HCT116 (cell line): ENCODE measurements at regions not wholly inside any gene's neighbourhood (a gene's known extent, or its start where the extent isn't known, plus 50 kb on each side); places are given as distances from the start of the nearest gene placed in this dataset.

Experiments
- ATAC-seq: fragments of 200-7000 bp; cut with Tn5 transposase; 2 replicates; pipeline ENCODE4 v1.9.1; 2020; ENCODE audit warnings: mild to moderate bottlenecking, moderate library complexity
- BruUV-seq: library from RNA; stranded (reverse); fragments of 400-500 nt; replicated peaks from 2 replicates; lab custom pipeline; 2021; lab: Mats Ljungman, UMichigan
- CTCF ChIA-PET: fragments of 300-600 bp; sonication (Branson Sonifier 250); formaldehyde crosslinking; loops from one replicate; lab custom pipeline; 2021; ENCODE audit warnings: antibody characterized with exemption; lab: Charles Lee
- POLR2A ChIA-PET: fragments of 300-600, 350-600 bp; sonication (Branson Sonifier 250); formaldehyde crosslinking; loops from one replicate; lab custom pipeline; 2021; ENCODE audit warnings: antibody characterized with exemption; lab: Charles Lee
- RAD21 ChIA-PET, 2 experiments: fragments of 300-600 bp; sonication (Branson Sonifier 250); formaldehyde crosslinking; loops; one replicate each; lab custom pipeline; 2023; ENCODE audit warnings: low total read pairs in 2 of 2; ENCODE audit not compliant: uncharacterized antibody in 2 of 2, unreplicated experiment in 2 of 2, low non-redundant PET in 1 of 2; lab: Charles Lee
- DNase-seq: peaks from one replicate; pipeline ENCODE4 v3.0.0-alpha.2; 2010; ENCODE audit warnings: low read depth, low spot score
- H2AFZ ChIP-seq: fragments of 200-600 bp; shearing (Covaris generic), sonication (generic); 2 replicates; pipeline ENCODE4 v1.6.1; 2017; ENCODE audit warnings: low read depth, mixed run types, mixed read lengths, antibody characterized with exemption, low read length; ENCODE audit not compliant: poor library complexity, severe bottlenecking
- H3K27ac ChIP-seq: 2 replicates; pipeline ENCODE4 v1.5.1; 2012; ENCODE audit warnings: low read depth, low read length
- H3K27me3 ChIP-seq: fragments of 200-600 bp; sonication (generic); 2 replicates; pipeline ENCODE4 v1.6.1; 2016; ENCODE audit warnings: mixed run types, low read length, mixed read lengths; ENCODE audit not compliant: insufficient read depth
- H3K36me3 ChIP-seq, 2 experiments: fragments of 200-500 bp in 1 of 2; fragments of 200-600 bp in 1 of 2; sonication (Bioruptor generic) in 1 of 2; sonication (generic) in 1 of 2; 2 replicates each; pipeline versions ENCODE4 v1.5.1 to v1.6.1; 2014 to 2016; ENCODE audit warnings: low read length in 2 of 2, inconsistent platforms in 1 of 2, mixed read lengths in 1 of 2, mixed run types in 1 of 2; ENCODE audit not compliant: insufficient read depth in 2 of 2, control insufficient read depth in 1 of 2
- H3K4me1 ChIP-seq, 2 experiments: fragments of 200-600 bp in 1 of 2; sonication (generic) in 1 of 2; 2 replicates each; pipeline versions ENCODE4 v1.5.1 to v1.6.1; 2012 to 2017; ENCODE audit warnings: low read length in 2 of 2, inconsistent platforms in 1 of 2, mild to moderate bottlenecking in 1 of 2, mixed read lengths in 1 of 2, mixed run types in 1 of 2, moderate library complexity in 1 of 2; ENCODE audit not compliant: insufficient read depth in 2 of 2, control insufficient read depth in 1 of 2
- H3K4me2 ChIP-seq: fragments of 200-600 bp; sonication (generic); 2 replicates; pipeline ENCODE4 v1.6.1; 2017; ENCODE audit warnings: mixed run types, low read length, mixed read lengths
- H3K4me3 ChIP-seq, 2 experiments: fragments of 200-600 bp in 1 of 2; sonication (generic) in 1 of 2; replicated peaks in 1 of 2; 2 replicates each; pipeline ENCODE4 v1.5.1; 2011 to 2016; ENCODE audit warnings: low read length in 2 of 2, control low read depth in 1 of 2, low read depth in 1 of 2, mild to moderate bottlenecking in 1 of 2, mixed read lengths in 1 of 2, mixed run types in 1 of 2
- H3K79me2 ChIP-seq: fragments of 200-600 bp; sonication (generic); 2 replicates; pipeline ENCODE4 v1.6.1; 2017; ENCODE audit warnings: mild to moderate bottlenecking, mixed run types, low read length, moderate library complexity, mixed read lengths; ENCODE audit not compliant: insufficient read depth
- H3K9ac ChIP-seq: fragments of 200-600 bp; sonication (generic); 2 replicates; pipeline ENCODE4 v1.6.1; 2016; ENCODE audit warnings: low read length, mixed read lengths
- H3K9me2 ChIP-seq: fragments of 200-600 bp; sonication (generic), shearing (Covaris generic); 2 replicates; pipeline ENCODE4 v1.6.1; 2017; ENCODE audit warnings: mixed run types, mild to moderate bottlenecking, moderate library complexity; ENCODE audit not compliant: insufficient read depth
- H3K9me3 ChIP-seq, 2 experiments: fragments of 200-500 bp in 1 of 2; fragments of 200-600 bp in 1 of 2; sonication (Bioruptor generic) in 1 of 2; sonication (generic) in 1 of 2; 2 replicates each; pipeline ENCODE4 v1.6.1; 2014 to 2017; ENCODE audit warnings: low read length in 2 of 2, mixed read lengths in 2 of 2, inconsistent platforms in 1 of 2, low read depth in 1 of 2, mild to moderate bottlenecking in 1 of 2, mixed run types in 1 of 2, moderate library complexity in 1 of 2; ENCODE audit not compliant: control insufficient read depth in 1 of 2, insufficient read depth in 1 of 2
- H4K20me1 ChIP-seq: fragments of 200-600 bp; sonication (generic), shearing (Covaris generic); 2 replicates; pipeline ENCODE4 v1.6.1; 2017; ENCODE audit warnings: mixed run types, mild to moderate bottlenecking, moderate library complexity; ENCODE audit not compliant: insufficient read depth
- CBX3 ChIP-seq: IDR thresholded peaks from 2 replicates; pipeline ENCODE4 v1.6.1; 2012; ENCODE audit warnings: low read depth
- CEBPB ChIP-seq: IDR thresholded peaks from 2 replicates; pipeline ENCODE4 v1.6.1; 2012; ENCODE audit warnings: low read depth
- EGR1 ChIP-seq: IDR thresholded peaks from 2 replicates; pipeline ENCODE4 v1.6.1; 2012; ENCODE audit warnings: low read depth
- ELF1 ChIP-seq: IDR thresholded peaks from 2 replicates; pipeline ENCODE4 v1.6.1; 2012; ENCODE audit warnings: low read depth, borderline replicate concordance
- FOSL1 ChIP-seq: IDR thresholded peaks from 2 replicates; pipeline ENCODE4 v1.6.1; 2012; ENCODE audit warnings: low read depth
- POLR2A ChIP-seq: IDR thresholded peaks from 2 replicates; pipeline ENCODE4 v1.7.0; 2011; ENCODE audit warnings: borderline replicate concordance; ENCODE audit not compliant: insufficient read depth, insufficient read length; ENCODE audit errors: extremely low read depth
- POLR2AphosphoS5 ChIP-seq: IDR thresholded peaks from 2 replicates; pipeline ENCODE4 v1.6.1; 2011; ENCODE audit warnings: mild to moderate bottlenecking, low read depth, low read length, moderate library complexity
- SIN3A ChIP-seq: IDR thresholded peaks from 2 replicates; pipeline ENCODE4 v1.6.1; 2012; ENCODE audit warnings: low read depth
- SP1 ChIP-seq: IDR thresholded peaks from 2 replicates; pipeline ENCODE4 v1.6.1; 2012; ENCODE audit warnings: low read depth
- SRF ChIP-seq: IDR thresholded peaks from 2 replicates; pipeline ENCODE4 v1.6.1; 2012; ENCODE audit warnings: low read depth
- ZBTB33 ChIP-seq: IDR thresholded peaks from 2 replicates; pipeline ENCODE4 v1.6.1; 2011; ENCODE audit warnings: mild to moderate bottlenecking, low read length, moderate library complexity; ENCODE audit not compliant: insufficient replicate concordance; ENCODE audit errors: extremely low read depth
- intact Hi-C: fragments of 100-400 bp; cut with micrococcal nuclease; formaldehyde crosslinking; loops from 2 replicates; pipeline ENCODE4 v1.10.0; 2022
- TF ChIP-seq, protein P1 (sequence below), 3 experiments: fragments of 200-600 bp in 1 of 3; sonication (generic) in 1 of 3; IDR thresholded peaks in 2 of 3; conservative IDR thresholded peaks in 1 of 3; 2 replicates each; pipeline ENCODE4 v1.5.1; 2012 to 2017; ENCODE audit warnings: low read depth in 2 of 3, low read length in 2 of 3, antibody characterized with exemption in 1 of 3, borderline replicate concordance in 1 of 3, control low read depth in 1 of 3, mild to moderate bottlenecking in 1 of 3, mixed read lengths in 1 of 3, mixed run types in 1 of 3, moderate library complexity in 1 of 3; ENCODE audit not compliant: insufficient read depth in 1 of 3

DNA sequence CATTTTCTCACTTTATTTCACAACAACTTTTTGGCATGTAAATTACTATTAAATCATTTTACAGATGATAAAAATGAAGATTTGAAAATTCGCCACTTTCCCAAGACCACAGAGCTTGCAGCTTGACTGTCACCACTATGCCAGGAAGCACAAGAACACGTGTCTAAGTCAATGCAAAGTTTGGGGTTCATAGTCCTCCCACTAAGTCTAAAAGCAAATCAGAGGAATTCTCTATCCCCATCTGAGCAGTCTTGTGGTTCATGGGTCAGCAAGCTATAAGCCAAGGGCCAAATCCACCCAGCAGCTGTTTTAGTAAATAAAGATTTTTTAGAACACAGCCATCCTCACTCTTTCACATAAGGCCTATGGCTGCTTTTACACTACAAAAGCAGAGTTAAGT lies 833.3 kb upstream of the INTU start:
- no peaks in the 10 kb centered on the region for H3K27me3 ChIP-seq
- no peaks in the 10 kb centered on the region for H3K79me2 ChIP-seq
- H3K4me2 ChIP-seq = no peak overlapping the region
- H3K36me3 ChIP-seq = no peaks in the 10 kb centered on the region
- no TSS peak for BruUV-seq
- no peak overlapping the region for H3K4me3 ChIP-seq
- DNase-seq (no peak), ATAC-seq (no peak)
- H2AFZ ChIP-seq = no peak overlapping the region
- H3K4me1 ChIP-seq = no peaks in the 10 kb centered on the region; a peak in 1 of 4 replicates
- no peak overlapping the region for H3K9ac ChIP-seq
- intact Hi-C loops = no loop called here
- H3K9me3 ChIP-seq = no peaks in the 10 kb centered on the region
- H3K27ac ChIP-seq = no peak overlapping the region
- H3K9me2 ChIP-seq = no peaks in the 10 kb centered on the region
- no peaks in the 10 kb centered on the region for H4K20me1 ChIP-seq
- no peak for TF ChIP-seq POLR2AphosphoS5
- POLR2A ChIA-PET = no interaction called here
- RAD21 ChIA-PET = no interaction called here
- CTCF ChIA-PET = no interaction called here

DNA sequence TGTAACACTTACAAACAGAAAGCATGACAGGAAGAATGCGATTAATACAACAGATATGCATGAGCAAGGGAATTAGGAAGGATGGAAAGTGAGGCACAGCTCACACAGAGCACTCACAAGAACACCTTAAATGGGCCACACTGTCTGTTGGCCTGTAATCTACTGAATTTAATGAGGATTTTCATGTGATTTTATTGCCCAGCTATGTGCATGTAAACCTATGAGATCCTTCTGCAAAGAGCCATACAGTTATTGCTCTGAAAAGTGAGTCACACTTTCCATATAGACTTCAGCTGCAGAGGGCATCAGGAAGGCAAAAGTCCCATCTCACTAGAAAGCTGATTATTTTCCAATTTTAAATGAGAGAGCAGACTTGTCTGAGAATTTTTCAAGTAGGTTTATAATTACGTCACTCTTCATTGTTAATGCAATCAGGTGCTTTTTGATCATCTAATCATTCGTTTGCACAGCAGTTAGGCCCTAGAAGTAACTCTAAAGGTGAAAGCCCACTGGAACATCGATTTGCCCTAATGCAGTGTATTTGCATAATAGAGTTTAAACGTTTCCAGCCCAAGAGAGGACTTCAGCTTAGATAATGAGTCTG lies 832.7 kb upstream of the INTU start:
- ChIA-PET RAD21 (no interaction called here), POLR2A (no interaction called here), CTCF (no interaction called here)
- no peaks in the 10 kb centered on the region for H3K79me2 ChIP-seq
- ATAC-seq = no peak
- TF ChIP-seq CBX3 (no peak), SIN3A (no peak), ELF1 (no peak), EGR1 (no peak), ZBTB33 (no peak), POLR2A (no peak), CEBPB (no peak), SRF (no peak), POLR2AphosphoS5 (no peak), FOSL1 (no peak), SP1 (no peak)
- TF ChIP-seq, protein P1, sequence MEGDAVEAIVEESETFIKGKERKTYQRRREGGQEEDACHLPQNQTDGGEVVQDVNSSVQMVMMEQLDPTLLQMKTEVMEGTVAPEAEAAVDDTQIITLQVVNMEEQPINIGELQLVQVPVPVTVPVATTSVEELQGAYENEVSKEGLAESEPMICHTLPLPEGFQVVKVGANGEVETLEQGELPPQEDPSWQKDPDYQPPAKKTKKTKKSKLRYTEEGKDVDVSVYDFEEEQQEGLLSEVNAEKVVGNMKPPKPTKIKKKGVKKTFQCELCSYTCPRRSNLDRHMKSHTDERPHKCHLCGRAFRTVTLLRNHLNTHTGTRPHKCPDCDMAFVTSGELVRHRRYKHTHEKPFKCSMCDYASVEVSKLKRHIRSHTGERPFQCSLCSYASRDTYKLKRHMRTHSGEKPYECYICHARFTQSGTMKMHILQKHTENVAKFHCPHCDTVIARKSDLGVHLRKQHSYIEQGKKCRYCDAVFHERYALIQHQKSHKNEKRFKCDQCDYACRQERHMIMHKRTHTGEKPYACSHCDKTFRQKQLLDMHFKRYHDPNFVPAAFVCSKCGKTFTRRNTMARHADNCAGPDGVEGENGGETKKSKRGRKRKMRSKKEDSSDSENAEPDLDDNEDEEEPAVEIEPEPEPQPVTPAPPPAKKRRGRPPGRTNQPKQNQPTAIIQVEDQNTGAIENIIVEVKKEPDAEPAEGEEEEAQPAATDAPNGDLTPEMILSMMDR (IDR thresholded peaks at IDR 0.05 in 2 of 3, conservative IDR thresholded peaks at IDR 0.05 in 1 of 3; ENCODE audit: borderline replicate concordance in 1 of 3, insufficient read depth in 1 of 3, low read depth in 2 of 3, low read length in 2 of 3) = no peak
- no peaks in the 10 kb centered on the region for H4K20me1 ChIP-seq
- no peak overlapping the region for H3K9ac ChIP-seq
- H3K9me2 ChIP-seq = no peaks in the 10 kb centered on the region
- no peaks in the 10 kb centered on the region for H3K27me3 ChIP-seq
- H3K4me2 ChIP-seq = no peak overlapping the region
- no peak overlapping the region for H3K4me3 ChIP-seq
- no peak overlapping the region for H2AFZ ChIP-seq
- no TSS peak for BruUV-seq
- H3K9me3 ChIP-seq = no peaks in the 10 kb centered on the region
- intact Hi-C loops = no loop called here
- no peak for DNase-seq
- H3K36me3 ChIP-seq = no peaks in the 10 kb centered on the region
- no peaks in the 10 kb centered on the region for H3K4me1 ChIP-seq
- H3K27ac ChIP-seq = no peak overlapping the region
